MM.1S (cell line): ENCODE measurements at regions not wholly inside any gene's neighbourhood (a gene's known extent, or its start where the extent isn't known, plus 50 kb on each side); places are given as distances from the start of the nearest gene placed in this dataset.

ENCODE experiments used
- DNase-seq: peaks from one replicate; pipeline ENCODE4 v3.0.0-alpha.2; 2015
- H2AFZ ChIP-seq: fragments of 300-600 bp; sonication (generic); 2 replicates; pipeline ENCODE4 v1.6.0; 2016; ENCODE audit warnings: antibody characterized with exemption, low read length
- H3F3A ChIP-seq: fragments of 300-600 bp; sonication (generic); 2 replicates; pipeline ENCODE4 v1.6.1; 2016; ENCODE audit warnings: mild to moderate bottlenecking, antibody characterized with exemption, low read length, moderate library complexity, mixed read lengths; ENCODE audit not compliant: insufficient read depth
- H3K27ac ChIP-seq: fragments of 300-600 bp; sonication (generic); 2 replicates; pipeline ENCODE4 v1.5.1; 2016; ENCODE audit warnings: mild to moderate bottlenecking, low read length
- H3K27me3 ChIP-seq: fragments of 300-600 bp; sonication (generic); replicated peaks from 2 replicates; pipeline ENCODE4 v1.6.0; 2016; ENCODE audit warnings: low read length; ENCODE audit not compliant: insufficient read depth
- H3K36me3 ChIP-seq: fragments of 300-600 bp; sonication (generic); replicated peaks from 2 replicates; pipeline ENCODE4 v1.6.1; 2016; ENCODE audit warnings: mild to moderate bottlenecking, low read length, mixed read lengths; ENCODE audit not compliant: insufficient read depth
- H3K4me1 ChIP-seq: fragments of 300-600 bp; sonication (generic); 2 replicates; pipeline ENCODE4 v1.6.1; 2016; ENCODE audit warnings: low read length, mixed read lengths
- H3K4me2 ChIP-seq: fragments of 300-600 bp; sonication (generic); 2 replicates; pipeline ENCODE4 v1.6.0; 2016; ENCODE audit warnings: low read depth, low read length
- H3K4me3 ChIP-seq: fragments of 300-600 bp; sonication (generic); 2 replicates; pipeline ENCODE4 v1.5.1; 2016; ENCODE audit warnings: low read length, mixed read lengths
- H3K79me2 ChIP-seq: fragments of 300-600 bp; sonication (generic); 2 replicates; pipeline ENCODE4 v1.6.1; 2016; ENCODE audit warnings: mixed run types, low read length, mixed read lengths
- H3K9ac ChIP-seq: fragments of 300-600 bp; sonication (generic); 2 replicates; pipeline ENCODE4 v1.6.1; 2016; ENCODE audit warnings: low read length, mixed read lengths
- H3K9me2 ChIP-seq: fragments of 300-600 bp; sonication (generic); replicated peaks from 2 replicates; pipeline ENCODE4 v1.6.1; 2016; ENCODE audit warnings: mild to moderate bottlenecking, low read length, mixed read lengths; ENCODE audit not compliant: insufficient read depth
- H3K9me3 ChIP-seq: fragments of 300-600 bp; sonication (generic); replicated peaks from 2 replicates; pipeline ENCODE4 v1.6.1; 2016; ENCODE audit warnings: mild to moderate bottlenecking, low read length, mixed read lengths; ENCODE audit not compliant: insufficient read depth
- H4K20me1 ChIP-seq: fragments of 300-600 bp; sonication (generic); 2 replicates; pipeline ENCODE4 v1.6.1; 2016; ENCODE audit warnings: mild to moderate bottlenecking, low read length, moderate library complexity, mixed read lengths; ENCODE audit not compliant: insufficient read depth
- CTCF ChIP-seq: fragments of 300-600 bp; sonication (generic); IDR thresholded peaks from 2 replicates; pipeline ENCODE4 v1.5.1; 2016; ENCODE audit warnings: antibody characterized with exemption, low read length, mixed read lengths
- EZH2 ChIP-seq: fragments of 300-600 bp; sonication (generic); optimal IDR thresholded peaks from 2 replicates; pipeline ENCODE3; 2017; ENCODE audit warnings: low read depth, mild to moderate bottlenecking, antibody characterized with exemption, low read length, mixed read lengths
- EZH2phosphoT487 ChIP-seq: fragments of 300-600 bp; sonication (generic); IDR thresholded peaks from 2 replicates; pipeline ENCODE4 v1.6.1; 2018; ENCODE audit warnings: antibody characterized with exemption, low read length

GRCh38 chr5:38059876-38060275 is 198.5 kb upstream of the EGFLAM start:
- H3K36me3 ChIP-seq: no peaks in the 10 kb centered on the region
- TF ChIP-seq CTCF (no peak), EZH2phosphoT487 (no peak), EZH2 (no peak)
- no peak overlapping the region for H3K4me3 ChIP-seq
- no peak overlapping the region for H3K9ac ChIP-seq
- H3K79me2 ChIP-seq: no peaks in the 10 kb centered on the region
- H3F3A ChIP-seq: no peaks in the 10 kb centered on the region
- H3K4me1 ChIP-seq: no peaks in the 10 kb centered on the region
- no peak overlapping the region for H2AFZ ChIP-seq
- no peak for DNase-seq
- H3K27me3 ChIP-seq: no peaks in the 10 kb centered on the region
- no peaks in the 10 kb centered on the region for H3K9me3 ChIP-seq
- no peaks in the 10 kb centered on the region for H3K9me2 ChIP-seq
- no peak overlapping the region for H3K4me2 ChIP-seq
- no peak overlapping the region for H3K27ac ChIP-seq
- no peaks in the 10 kb centered on the region for H4K20me1 ChIP-seq

GRCh38 chr5:38051711-38052511 is 206.4 kb upstream of the EGFLAM start:
- Histone ChIP-seq H3K4me1 (no peaks in the 10 kb centered on the region), H3K4me3 (no peak overlapping the region)

DNA sequence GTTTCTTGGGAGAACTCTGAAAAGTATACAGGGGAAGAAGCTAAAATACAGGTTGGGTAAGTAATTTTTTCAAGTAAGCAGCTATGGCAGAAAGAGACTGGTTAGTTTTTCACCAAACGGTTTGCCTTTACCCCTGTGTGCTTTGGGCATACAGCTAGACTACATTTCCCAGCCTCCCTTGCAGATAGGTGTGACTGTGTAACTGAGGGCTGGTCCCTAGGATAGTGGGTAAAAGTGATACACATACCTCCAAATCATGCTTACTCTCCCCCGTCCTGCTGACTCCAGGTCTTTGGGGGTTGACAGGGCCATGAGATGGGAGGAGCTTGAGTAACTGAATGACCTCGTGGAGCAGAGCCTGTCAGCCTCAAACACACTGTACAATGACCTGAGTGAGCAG is 208.6 kb upstream of the GDNF start:
- no peak overlapping the region for H3K27ac ChIP-seq
- no peaks in the 10 kb centered on the region for H3K36me3 ChIP-seq
- H3K79me2 ChIP-seq: no peaks in the 10 kb centered on the region
- H3K9ac ChIP-seq: no peak overlapping the region
- no peak for DNase-seq
- no peaks in the 10 kb centered on the region for H3K9me3 ChIP-seq
- H3K4me2 ChIP-seq: no peak overlapping the region
- no peaks in the 10 kb centered on the region for H3K9me2 ChIP-seq
- no peak overlapping the region for H2AFZ ChIP-seq
- no peaks in the 10 kb centered on the region for H3K4me1 ChIP-seq
- TF ChIP-seq CTCF (no peak), EZH2 (no peak), EZH2phosphoT487 (no peak)
- no peaks in the 10 kb centered on the region for H4K20me1 ChIP-seq
- H3F3A ChIP-seq: no peaks in the 10 kb centered on the region
- no peak overlapping the region for H3K4me3 ChIP-seq
- no peaks in the 10 kb centered on the region for H3K27me3 ChIP-seq

More at GRCh38 chr5:38051711-38052511, 206.4 kb upstream of the EGFLAM start:
- Histone ChIP-seq H3K79me2 (no peaks in the 10 kb centered on the region), H3K4me2 (no peak overlapping the region), H4K20me1 (no peaks in the 10 kb centered on the region), H3K27ac (no peak overlapping the region), H2AFZ (no peak overlapping the region), H3K9me2 (no peaks in the 10 kb centered on the region), H3F3A (no peaks in the 10 kb centered on the region), H3K27me3 (no peaks in the 10 kb centered on the region), H3K9me3 (no peaks in the 10 kb centered on the region), H3K9ac (no peak overlapping the region), H3K36me3 (no peaks in the 10 kb centered on the region)
- TF ChIP-seq EZH2 (no peak), CTCF (no peak), EZH2phosphoT487 (no peak)
- DNase-seq: no peak
